ENCODE measurements at regions not wholly inside any gene's neighbourhood (a gene's known extent, or its start where the extent isn't known, plus 50 kb on each side); places are given as distances from the start of the nearest gene placed in this dataset.

DNA sequence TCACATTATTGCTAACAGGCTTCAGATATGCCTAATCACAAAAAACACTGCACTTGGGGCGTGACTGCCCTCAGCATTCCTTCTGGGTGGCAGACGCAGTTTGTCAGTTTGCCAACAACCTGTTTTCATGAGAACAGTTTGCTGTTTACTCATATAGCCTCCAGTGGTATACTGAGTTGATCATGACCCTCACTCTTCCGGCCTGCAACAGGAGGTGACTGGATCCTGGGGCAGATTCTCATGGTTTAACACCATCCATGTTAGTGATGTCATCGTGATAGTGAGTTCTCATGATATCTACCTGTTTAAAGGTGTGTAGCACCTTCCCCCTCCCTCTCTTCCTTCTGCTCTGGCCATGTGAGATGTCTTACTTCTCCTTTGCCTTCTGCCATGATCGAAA lies 555.2 kb downstream of the PLPP3 start:
- DNase-seq: no peak

DNA sequence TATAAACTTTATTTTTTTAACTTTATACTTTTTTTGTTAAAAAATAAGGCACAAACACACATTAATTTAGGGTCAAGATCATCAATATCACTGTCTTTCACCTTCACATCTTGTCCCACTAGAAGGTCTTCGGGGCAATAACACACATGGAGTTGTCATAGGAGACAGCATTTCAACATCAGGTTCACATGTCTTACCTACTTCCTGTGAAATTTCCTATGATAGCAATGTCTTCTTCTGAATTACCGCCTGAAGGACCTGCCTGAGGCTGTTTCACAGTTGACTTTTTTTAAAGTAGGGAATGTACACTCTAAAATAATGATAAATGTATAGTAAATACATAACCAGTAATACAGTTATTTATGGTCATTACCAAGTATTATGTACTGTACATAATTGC lies 559.4 kb downstream of the PLPP3 start:
- DNase-seq: no peak

DNA sequence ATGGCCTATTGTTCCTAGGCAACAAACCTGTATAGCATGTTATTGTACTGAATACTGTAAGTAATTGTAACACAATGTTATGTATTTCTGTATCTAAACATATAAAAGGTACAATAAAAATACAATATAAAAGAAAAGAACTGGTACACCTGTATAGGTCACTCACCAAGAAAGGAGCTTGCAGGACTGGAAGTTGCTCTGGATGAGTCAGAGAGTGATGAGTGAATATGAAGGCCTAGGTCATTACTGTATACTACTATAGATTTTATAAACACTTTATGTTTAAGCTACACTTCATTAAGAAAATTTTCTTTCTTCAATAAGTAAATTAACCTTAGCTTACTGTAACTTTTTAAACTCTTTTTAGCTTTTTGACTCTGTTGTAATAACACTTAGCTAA lies 559.9 kb downstream of the PLPP3 start:
- DNase-seq: no peak

DNA sequence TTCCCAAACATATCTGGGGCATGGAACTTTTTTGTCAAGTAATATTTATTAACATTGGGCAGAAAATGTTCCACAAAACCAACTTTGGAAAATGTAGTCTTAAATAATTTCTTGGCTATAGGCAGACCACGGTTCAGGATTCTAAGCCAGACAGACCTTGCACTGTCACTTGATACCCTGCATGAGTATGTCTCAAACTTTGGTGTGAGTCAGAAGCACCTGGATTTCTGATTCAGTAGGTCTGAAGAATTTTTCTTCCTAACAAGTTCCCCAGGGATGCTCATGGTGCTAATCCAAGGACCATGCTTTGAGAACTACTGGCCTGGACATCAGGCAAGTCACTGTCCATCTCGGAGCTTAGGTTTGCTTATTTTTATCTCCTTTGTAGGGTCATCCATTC lies 562.0 kb downstream of the PLPP3 start:
- no peak for DNase-seq

DNA sequence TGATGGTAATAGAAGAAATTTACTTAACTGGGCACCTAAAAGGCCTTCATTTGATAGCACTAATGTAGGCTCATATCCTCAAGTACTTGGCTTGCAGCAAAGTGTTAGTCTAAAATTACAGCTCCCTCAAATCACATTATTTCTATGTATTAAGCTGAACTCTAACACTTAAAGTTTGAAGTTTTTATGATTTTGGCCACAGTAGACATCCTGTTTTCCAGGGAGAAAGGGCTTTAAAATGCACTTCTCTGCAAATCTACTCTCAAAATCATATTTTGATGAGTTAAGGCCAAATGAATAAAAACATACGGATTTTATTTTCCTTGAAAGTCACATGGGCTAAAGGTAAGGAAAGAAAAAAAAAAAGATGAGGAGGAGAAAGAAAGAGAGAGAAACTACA lies 575.5 kb downstream of the PLPP3 start:
- DNase-seq: no peak

DNA sequence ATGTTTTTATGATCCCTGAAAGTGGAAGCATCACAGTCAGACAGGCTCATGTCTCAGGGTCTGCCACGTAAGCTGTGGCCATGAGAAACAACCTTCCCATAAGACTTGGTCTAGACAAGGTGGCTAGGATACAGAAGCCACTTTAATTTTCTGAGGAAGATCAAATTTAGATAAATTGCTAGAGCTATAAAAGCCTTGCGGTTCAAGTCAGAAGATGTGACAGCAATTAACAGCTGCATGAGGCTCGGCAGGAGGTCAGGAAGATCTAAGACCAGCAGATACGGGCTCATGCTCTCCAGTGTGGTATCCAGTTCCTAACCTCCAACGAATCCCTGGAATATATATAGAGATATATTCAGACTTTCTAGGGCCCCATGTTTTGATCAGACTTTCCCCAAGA lies 577.1 kb downstream of the PLPP3 start:
- DNase-seq: no peak

DNA sequence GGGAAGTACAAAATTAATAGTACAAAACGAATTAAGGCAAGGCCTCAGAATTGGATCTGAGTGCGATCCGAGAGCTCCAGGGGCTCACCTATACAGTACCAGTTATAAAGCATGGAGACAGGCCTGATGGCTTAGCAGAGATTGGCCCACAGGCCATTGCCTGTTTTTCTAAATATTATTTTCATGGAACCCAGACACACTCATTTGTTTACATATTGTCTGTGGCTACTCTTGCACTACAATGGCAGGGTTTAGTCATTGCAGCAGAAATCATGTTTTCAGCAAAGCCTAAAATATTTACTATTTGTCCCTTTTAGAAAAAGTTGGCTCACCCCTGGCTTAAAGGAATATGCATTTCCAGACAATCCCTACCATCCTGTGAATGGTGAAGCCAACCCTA lies 578.9 kb downstream of the PLPP3 start:
- DNase-seq: no peak

DNA sequence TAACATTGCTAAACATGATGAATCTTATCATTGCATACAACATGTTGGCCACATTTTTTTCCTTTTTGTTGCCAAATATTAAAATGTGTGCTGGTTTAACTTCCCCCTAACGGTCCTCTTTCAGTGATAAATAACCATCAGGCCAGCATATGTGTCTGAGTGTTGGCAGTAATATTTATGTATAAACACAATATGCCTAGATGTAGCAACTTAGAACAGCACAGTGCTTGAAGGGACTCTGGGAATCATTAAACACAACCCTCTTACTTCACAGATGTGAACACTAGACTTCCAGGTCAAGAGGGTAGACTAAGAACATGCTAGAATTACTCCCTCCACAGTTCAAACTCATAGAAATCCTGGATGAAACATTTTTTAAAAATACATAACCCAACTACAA lies 581.8 kb downstream of the PLPP3 start:
- no peak for DNase-seq

DNA sequence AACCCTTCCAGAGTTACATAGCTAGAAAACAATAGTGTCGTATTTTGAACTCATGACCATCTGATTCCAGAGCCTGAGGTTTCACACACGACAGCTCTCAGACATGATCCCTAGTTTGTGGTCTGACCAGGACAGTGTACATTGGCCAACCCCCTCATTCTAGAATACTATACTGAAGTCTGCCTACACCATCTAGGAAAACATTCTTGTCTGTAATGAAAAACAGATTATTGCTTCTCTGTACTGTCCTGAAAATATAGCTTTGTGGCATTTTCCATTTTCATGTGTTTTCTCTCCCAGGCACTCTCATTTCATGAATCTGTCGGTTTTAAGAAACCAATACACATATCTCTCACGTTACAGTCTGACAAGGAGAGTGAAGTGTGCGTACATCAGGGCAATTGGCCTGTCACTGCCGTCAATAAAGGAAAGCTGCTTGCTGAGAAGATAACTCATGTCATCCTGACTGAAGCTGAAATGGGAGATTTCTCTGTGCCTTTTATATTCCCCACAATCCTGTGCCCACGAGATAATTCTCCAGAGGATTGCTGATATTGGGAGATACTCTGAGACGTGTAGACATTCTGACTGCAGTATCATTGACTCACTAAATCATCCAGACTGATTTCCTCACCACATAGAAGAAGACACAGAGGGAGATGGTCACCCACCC lies 585.6 kb downstream of the PLPP3 start:
- DNase-seq: no peak

DNA sequence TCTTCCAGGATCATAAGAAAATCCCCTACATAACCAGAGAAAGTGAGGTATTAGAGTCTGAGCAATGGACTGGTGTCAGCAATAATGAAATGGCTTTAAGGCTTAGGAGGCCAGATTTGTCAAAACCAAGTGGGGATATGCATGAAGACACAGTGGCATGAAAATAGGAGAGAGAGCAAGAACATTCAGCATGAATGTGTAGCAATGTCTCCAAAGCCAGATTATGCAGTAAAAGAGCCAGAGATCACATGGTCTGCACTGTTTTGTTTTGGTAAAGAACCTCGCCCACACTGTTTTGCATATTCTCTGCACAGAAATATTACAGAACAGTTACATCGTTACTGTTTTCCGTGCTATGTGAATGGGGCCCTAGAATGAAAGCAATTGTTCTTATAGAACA lies 589.4 kb downstream of the PLPP3 start:
- no peak for DNase-seq

DNA sequence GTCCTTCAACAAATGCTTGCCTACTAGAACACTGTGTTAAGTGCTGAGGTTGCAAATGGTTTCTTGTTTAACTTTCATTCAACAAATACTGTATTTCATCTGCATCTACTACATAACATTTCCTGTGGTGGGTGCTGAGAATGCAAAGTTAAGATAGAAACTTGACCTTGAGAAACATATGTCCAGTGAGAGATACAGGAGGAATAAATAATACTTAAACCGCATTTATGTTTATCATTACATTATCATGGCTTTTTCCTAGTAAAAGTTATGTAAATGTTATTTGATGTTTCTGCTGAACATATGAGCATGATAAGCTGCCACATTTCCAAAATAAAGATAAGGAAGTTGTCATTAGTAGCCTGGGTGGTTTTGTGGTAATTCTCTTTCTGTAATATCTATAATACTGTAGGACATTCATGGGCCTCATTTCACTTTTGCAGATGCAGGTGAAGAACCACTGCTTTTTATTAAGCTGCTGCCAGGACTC lies 590.4 kb downstream of the PLPP3 start:
- DNase-seq: no peak

DNA sequence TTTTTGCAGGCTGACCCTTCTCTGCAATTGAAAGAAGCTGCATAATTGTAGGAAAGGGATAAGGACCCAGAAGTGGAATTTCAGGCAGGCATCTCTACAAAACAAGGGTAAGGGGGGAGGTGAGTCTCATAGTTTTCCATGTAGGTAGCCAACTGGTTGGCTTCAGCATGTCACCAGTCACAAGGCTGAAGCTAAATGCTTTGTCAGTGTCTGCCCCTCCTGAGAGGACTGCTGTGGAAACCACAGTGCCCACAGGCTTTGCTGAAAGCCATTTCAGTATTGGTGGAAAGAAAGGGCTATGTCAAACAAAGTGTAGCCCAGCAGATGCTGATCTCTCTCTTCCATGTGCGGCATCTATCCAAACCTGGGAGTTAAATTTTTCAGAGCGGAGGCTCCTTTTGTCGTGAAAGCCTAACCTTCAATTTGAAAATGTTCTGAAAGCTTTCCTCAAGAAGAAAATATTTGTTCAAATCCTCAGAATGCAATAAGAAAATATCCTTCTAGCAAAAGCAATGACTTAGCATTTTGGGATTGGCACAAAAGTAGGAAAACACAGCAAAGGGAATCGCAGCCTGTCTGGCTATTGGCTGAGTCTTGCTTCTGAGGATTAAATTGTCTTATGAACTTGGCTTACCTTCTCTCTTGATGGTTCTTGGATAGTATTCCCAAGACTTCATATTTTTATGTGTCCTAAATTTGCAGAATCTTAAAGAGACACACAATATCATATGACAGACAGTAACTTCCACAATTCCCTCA lies 591.7 kb downstream of the PLPP3 start:
- DNase-seq: no peak

DNA sequence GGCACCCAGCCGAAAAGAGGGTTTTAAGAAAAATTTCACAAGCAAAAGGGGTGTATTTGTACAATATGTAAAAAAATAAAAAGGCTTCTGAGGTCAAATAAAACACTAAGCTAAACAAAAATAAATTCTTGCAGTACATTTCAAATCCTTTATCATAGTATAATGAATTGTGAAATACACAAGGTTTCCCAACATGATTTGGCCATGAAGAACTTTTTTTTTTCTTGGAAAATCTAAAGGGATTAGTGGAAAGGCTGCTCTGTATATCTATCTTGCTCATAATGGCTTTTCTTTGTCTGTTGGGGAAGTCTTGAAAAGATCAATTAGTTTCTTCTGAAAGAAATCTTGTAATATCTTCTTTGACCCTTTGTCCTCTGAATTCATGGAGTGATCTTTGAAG lies 593.4 kb downstream of the PLPP3 start:
- DNase-seq: no peak

DNA sequence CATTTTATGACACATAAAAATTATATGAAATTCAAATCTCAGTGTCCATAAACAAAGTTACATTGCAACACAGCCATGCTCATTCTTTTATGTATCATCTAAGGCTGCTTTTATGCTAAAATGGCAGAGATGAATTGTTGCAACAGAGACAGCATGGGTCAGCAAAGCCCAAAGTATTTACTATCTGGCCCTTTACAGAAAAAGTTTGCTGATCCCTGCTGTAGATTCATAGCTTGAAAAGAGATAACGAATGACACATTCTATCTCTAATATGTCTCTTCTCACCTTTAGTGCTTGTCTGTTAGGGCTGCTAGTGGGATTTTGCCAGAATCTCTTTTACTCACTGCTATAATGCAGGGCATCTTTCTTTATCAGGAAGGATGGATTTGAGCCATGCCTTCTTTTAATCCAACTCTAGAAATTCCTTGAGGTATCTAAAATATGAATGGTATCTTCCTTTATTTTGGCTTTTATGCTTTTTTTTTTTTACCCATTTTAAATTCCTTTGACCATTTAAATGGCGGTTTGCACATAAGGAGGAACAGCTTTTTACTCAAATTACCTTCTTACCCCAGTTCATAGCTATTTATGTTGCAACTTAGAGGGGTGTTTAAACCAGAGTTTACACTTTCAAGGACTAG lies 598.2 kb downstream of the PLPP3 start:
- DNase-seq: no peak

DNA sequence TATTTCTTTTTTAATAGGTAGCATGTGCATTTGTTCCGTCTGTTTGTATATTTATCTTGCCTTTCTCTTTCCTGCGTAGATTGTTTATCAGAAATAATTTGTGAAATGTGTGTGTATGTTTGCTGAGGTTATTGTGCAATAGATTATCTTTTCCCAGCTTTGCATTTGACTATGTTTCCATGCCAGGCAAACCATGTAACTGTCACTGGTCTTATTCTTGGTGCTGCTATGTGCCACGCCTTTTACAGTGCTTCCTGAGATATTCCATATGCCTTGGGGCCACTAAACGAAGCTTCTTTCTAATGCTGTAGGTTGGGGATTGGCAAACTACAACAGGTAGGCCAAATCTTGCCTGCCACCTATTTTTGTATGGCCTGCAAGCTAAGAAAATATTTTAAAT lies 598.8 kb downstream of the PLPP3 start:
- no peak for DNase-seq

DNA sequence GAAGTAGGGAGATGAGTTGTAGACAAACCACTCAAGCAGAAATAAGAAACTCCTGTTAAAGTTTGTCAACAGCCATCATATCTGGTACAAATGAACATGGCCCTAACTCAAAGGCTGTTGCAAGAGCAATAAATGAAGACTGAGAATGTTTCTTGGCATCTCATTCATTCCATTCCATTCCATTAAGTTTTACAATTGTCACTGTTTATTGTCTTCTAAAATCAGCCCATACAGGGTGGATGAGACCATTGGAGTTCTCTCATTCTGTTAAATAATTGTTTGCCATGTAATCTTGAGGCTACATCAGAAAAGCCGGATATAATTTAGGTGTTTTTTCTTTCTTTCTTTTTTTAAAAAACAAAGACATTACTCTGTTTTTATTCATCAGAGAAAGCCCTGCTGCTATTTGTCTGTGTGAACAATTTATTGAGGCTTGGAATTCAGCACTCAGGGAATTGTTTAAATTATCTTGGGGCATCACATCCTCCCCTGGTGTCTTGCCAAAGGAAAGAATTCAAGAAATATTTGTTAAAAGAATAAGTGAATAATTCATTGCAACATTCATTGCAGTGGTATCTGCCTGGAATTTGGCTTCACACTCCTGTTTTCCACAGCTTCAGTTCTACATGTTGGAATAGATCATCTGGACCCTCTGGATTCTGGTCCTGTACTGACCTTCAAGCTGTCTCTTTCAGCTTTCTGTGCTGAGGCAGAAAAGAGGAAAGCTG lies 604.5 kb downstream of the PLPP3 start:
- no peak for DNase-seq

DNA sequence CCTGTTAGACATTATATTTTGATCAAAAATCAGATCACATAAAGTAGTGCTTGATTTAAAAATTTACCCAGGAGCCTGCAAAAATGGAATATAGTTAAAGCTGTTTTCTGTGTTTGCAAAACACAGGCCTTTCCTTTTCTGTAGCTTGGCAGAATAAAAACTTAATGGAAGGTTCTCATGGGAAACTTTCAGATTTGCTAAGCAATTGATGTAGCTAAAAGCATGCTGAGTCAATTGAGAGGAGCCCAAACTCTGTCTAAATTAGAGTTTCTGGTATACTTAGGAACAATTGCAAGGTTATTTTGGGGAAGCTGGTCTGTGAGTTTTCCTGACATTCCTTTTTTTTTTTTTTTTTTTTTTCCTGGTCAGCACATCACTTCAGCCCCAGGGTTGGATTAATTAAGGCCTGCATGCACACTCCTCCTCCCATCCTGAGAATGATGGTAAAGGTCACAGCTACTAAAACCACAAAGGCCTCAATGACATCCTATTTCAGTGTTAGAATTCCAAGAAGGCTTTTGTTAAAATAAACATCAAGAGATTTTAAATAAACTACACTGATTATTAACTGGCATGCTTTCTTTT lies 608.7 kb downstream of the PLPP3 start:
- no peak for DNase-seq

DNA sequence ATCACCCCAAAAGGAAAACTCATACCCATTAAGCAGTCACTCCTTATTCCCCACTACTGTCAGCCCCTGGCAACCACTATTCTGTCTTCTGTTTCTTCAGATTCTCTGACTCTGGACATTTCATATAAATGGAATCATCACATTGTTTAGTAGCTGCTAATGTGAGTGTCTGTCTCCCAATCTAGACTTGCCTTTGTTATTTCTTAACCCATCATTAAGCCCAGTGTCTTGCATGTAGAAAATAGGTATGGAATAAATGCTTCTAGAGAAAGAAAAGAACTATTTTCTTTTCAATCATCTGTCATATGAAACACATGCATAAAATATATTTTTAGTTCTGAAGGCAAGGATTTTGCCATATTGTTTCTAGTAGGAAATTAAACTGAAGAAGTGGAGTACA lies 610.0 kb downstream of the PLPP3 start:
- DNase-seq: no peak

DNA sequence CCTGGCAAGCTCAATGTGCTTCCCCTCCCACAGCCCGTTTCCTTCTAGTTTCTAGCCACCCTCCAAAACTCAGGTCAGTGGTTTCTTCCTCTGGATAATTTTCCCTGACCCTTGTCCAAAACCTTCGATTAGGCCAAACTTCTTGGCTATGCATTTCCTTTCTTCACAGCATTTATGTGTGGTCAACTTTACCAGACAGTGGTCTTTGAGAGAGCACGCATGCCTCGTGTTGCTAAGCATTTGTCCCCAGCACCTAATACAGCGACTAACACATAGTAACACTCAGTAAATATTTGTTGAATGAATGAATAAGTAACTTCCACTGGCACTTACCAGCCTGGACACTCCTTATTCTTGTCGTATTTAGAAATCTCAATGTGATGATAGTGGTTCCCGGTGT lies 610.7 kb downstream of the PLPP3 start:
- DNase-seq: no peak

DNA sequence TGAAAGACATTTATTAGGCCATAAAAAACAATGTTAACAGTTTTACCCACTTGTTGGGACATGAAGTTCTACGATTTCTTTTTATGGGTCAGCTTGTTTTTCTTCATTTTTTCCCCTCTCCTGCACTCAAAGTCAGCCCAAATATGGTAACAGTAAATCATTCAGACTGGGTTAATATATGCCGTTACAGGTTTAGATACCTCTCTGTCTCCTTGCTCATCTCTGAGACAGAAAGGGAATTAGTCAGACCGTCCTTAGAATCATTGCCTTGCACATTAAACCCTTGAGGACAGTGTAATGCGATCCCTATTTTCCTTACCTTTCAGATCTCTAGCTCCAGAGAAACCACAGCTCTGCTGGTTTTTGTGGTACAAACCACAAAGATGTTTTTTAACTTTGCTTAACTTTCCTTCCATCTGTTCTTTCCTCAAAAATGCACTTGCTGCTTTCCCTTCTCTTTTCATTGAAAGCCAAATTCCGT lies 613.3 kb downstream of the PLPP3 start:
- DNase-seq: no peak

DNA sequence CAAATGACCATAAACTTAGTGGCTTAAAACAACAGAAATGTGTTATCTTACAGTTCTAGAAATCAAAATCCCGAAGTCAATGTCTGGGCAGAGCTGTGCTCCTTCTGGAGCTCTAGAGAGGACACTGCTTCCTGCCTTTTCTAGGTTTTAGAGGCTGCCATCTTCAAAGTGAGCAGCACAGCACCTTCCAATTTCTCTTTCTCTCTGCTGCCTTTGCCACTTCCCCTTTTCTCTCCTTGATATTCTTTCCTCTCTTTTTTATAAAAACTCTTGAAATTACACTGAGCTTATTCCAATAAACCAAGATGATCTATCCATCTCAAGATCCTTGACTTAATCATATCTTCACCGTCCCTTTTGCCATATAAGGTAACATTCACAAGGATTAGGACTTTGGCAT lies 616.9 kb downstream of the PLPP3 start:
- no peak for DNase-seq

DNA sequence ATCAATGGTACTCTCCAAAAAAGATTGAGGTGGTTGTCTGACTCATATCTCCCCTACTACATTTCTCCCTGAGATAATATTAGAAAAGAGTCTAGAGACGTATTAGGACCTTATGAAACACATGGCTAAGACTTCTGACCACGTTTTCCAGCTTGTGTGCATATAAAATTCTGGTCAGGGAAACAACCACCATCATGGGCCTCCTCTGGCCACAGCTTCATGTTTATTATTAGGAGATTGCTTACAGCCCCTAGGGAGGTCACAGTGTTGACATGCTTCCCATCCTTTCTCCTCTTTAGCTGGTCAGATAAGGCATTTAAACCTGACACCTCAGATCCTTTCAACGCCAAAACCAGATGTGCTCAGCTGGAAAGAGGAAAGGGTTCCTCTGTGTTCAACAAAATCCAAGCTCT lies 620.2 kb downstream of the PLPP3 start:
- no peak for DNase-seq

DNA sequence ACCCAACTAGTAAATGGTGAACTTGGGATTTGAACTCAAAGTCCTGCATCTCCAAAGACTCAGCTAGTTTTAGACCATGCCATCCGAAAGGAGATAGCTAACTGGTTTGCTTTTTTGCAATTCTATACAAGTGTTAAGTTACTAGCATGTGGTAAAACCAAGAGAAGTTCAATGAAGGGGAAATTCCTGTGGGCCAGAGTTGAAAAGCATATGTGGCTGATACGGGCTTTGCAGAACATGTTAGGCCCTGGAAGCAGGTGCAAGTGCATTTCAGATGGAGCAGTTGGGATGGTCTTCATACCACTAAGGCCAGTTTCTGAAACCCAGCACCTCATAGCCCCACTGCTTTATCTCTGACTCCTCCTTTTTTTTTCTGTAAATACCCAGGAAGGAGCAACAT lies 620.9 kb downstream of the PLPP3 start:
- DNase-seq: no peak

All from NCI-H69 (cell line).